Epithelial cell of proximal tubule (primary cell): ENCODE measurements at regions not wholly inside any gene's neighbourhood (a gene's known extent, or its start where the extent isn't known, plus 50 kb on each side); places are given as distances from the start of the nearest gene placed in this dataset.

Experiments used
- DNase-seq: peaks from one replicate; pipeline ENCODE4 v3.0.0-alpha.2; 2011; ENCODE audit warnings: low read depth
- H3K4me3 ChIP-seq: 2 replicates; pipeline ENCODE4 v1.5.1; 2011; ENCODE audit warnings: low read depth, mild to moderate bottlenecking, low read length
- TF ChIP-seq, protein P1 (sequence below): conservative IDR thresholded peaks from 2 replicates; pipeline ENCODE4 v1.5.1; 2012; ENCODE audit warnings: low read depth, mild to moderate bottlenecking, low read length

DNA sequence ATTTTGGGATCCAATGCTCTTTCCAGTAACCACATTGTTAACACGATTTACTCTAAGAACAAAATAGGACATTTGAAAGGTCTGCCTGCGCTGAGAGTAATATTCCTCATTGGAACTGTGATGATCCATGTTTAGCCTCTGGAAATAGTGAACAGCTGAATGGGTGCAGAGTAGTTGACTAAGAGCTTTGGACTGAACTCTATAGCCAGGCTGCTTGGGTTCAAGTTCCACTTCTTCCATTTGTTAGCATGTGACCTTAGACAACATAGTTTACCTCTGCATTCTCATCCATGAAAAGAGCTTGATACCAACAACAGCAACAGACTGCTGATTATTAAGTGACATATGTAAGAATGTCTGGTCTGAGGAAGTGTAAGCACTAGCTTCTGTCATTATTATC lies 128.3 kb upstream of the MMADHC start:
- TF ChIP-seq, protein P1, sequence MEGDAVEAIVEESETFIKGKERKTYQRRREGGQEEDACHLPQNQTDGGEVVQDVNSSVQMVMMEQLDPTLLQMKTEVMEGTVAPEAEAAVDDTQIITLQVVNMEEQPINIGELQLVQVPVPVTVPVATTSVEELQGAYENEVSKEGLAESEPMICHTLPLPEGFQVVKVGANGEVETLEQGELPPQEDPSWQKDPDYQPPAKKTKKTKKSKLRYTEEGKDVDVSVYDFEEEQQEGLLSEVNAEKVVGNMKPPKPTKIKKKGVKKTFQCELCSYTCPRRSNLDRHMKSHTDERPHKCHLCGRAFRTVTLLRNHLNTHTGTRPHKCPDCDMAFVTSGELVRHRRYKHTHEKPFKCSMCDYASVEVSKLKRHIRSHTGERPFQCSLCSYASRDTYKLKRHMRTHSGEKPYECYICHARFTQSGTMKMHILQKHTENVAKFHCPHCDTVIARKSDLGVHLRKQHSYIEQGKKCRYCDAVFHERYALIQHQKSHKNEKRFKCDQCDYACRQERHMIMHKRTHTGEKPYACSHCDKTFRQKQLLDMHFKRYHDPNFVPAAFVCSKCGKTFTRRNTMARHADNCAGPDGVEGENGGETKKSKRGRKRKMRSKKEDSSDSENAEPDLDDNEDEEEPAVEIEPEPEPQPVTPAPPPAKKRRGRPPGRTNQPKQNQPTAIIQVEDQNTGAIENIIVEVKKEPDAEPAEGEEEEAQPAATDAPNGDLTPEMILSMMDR: no peak
- no peak overlapping the region for H3K4me3 ChIP-seq
- no peak for DNase-seq

DNA sequence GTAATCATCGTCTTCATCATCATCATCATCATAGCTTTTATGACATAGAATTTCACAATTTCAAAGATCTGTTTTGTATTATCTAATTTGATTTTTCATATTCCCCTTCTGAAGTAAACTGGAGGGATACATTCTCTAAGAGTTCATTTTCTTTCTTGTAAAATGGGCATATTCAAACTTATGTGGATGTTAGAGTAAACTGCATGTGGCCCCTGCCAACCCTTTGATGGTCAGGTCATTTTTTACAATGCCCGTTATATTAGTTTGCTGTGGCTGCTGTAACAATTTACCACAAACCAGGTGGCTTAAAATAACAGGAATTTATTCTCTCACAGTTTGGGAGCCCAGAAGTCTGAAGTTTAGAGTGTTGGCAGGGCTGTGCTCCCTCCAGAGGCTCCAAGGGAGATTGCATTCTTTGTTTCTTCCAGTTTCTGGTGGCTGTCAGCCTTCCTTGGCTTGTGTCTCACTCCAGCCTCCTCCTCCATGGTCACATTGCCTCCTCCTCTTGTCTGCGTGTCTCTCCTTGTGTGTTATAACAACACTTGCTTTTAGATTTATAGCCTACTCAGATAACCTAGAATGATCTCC lies 127.5 kb upstream of the MMADHC start:
- TF ChIP-seq, protein P1: peak; percentile 76
- no peak for DNase-seq
- H3K4me3 ChIP-seq: no peak overlapping the region

DNA sequence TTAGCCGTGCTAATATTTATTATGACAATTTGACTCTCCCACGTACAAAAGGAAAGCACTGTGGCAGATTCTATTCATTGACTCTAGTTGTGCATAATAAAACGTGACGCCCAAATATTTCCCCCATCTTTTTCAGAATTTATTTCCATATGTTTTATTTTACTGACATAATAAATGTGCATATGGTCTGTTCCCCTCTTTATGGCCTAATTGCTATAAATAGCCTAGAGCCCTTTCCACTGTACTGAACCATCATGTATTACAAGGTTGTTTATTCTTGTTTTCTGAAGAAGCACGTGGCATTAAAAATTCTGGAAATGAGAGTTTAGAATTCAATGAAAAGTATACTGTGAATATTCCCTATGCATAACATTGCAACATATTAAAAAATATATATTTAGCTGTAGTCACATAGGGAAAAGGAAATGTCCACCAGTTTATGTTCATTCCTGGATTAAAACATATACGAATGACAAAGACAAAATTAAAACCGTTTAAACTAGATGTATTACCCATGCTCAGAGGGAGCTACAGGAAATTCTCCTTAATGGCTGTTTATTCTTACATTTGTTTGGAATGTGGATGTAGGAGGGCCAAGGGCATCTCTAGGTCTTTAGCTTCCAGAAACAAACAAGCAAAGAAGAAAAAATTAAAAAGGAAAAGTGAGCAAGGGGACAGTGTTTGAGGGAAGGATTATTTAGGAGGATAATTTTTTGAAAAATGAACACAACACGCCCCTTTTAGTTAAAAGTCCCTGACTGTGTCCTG lies 122.1 kb upstream of the MMADHC start:
- no peak overlapping the region for H3K4me3 ChIP-seq
- TF ChIP-seq, protein P1: no peak
- DNase-seq: no peak

DNA sequence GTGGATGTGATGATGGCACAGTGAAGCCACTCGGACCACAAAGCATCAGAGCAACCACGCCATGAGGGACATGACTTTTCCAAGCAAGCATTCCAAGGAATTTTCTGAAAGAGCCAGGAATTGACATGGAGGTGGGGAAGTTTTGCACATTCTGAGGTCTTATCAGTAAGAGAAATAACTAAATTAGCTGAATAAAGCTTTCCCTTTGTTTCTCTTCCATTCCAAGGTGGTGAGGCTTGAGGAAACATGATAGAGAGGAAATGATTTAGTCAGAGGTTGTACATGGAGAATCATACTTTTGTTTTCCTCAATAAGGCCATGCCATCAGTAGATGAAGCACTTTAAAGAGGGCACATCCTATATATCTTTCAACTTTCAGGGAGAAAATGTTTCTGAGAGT lies 115.7 kb upstream of the MMADHC start:
- TF ChIP-seq, protein P1: no peak
- H3K4me3 ChIP-seq: no peak overlapping the region
- DNase-seq: no peak

DNA sequence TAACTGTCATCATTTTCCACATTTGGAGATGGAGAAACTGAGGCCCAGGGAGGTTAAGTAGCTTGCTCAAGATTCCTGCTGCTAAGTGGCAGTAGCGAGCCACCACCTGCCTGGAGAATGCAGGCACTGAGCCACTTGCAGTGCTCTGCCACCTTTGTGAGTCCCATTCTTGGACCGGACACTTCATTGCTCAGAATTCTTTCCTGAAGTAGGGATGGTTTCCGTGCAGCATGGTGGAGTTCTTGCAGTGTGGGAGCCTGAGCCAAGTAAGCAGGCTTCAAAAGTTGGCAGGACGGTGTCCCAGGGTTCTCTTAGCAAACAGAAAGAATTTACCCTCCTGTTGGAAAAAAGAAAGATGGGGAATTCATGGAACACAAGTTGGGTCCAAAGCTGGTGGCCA lies 115.0 kb upstream of the MMADHC start:
- TF ChIP-seq, protein P1: no peak
- no peak overlapping the region for H3K4me3 ChIP-seq
- no peak for DNase-seq

DNA sequence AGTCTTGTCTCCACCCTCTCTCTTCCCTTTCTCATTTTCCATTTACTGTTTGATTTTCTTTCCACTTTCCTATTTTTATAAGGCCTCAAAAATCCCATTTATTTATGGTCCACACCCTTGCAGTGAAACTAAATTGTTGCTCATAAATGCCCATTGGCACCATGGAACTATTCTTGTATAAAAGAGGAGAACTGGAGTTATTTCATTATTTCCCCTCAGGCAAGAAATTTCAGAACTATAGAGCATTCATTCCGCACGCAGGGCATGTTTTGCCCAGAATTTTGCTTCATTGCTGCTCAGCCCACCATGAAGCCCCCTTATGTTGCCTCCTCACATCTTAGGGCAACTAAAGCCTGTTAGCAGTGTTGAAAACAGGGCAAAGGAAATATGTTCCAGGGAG lies 113.7 kb upstream of the MMADHC start:
- TF ChIP-seq, protein P1: no peak
- no peak overlapping the region for H3K4me3 ChIP-seq
- no peak for DNase-seq

DNA sequence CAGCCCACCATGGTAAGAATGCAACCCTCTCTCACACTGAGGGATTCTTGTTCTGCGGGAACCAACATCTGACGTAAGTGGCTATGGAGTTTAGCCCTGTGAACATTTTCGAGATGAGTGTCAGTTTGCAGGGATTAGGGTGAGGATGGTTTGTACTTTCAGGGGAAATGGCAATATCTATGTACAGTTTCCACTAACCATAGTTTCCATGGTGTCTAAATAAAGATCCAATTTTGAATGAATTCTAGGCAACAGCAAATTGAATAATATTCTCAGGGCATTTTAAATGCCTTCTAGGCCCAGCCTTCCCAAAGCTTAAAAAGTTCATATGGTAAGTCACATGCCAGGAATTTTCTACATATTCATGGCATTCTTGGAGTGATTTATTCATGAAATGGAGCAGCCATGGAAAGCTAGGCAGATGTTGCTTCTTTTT lies 105.4 kb upstream of the MMADHC start:
- no peak for DNase-seq
- H3K4me3 ChIP-seq: no peak overlapping the region
- TF ChIP-seq, protein P1: no peak
